IMR-90 (cell line): ENCODE measurements at regions not wholly inside any gene's neighbourhood (a gene's known extent, or its start where the extent isn't known, plus 50 kb on each side); places are given as distances from the start of the nearest gene placed in this dataset.

Experiments
- ATAC-seq: fragments of 200-7000 bp; cut with Tn5 transposase; 2 replicates; pipeline ENCODE4 v1.9.1; 2020; ENCODE audit warnings: low read depth, mild to moderate bottlenecking, moderate library complexity
- BruUV-seq: library from RNA; stranded (reverse); fragments of 400-500 nt; replicated peaks from 2 replicates; lab custom pipeline; 2021; lab: Mats Ljungman, UMichigan
- CTCF ChIA-PET: fragments of 300-600 bp; formaldehyde crosslinking; extraction: SDS; loops from one replicate; lab custom pipeline; 2021; ENCODE audit warnings: antibody characterized with exemption; lab: Yijun Ruan, JAX
- POLR2A ChIA-PET: fragments of 300-600 bp; sonication (Branson Sonifier 250); formaldehyde crosslinking; loops from one replicate; lab custom pipeline; 2022; ENCODE audit warnings: antibody characterized with exemption; ENCODE audit not compliant: unreplicated experiment; lab: Charles Lee
- DNase-seq: peaks from one replicate; pipeline ENCODE4 v3.0.0; 2013
- H2AFZ ChIP-seq: replicated peaks from 2 replicates; pipeline ENCODE3; 2013; ENCODE audit warnings: low read length, mild to moderate bottlenecking; ENCODE audit not compliant: poor library complexity
- H2AK5ac ChIP-seq: 2 replicates; pipeline ENCODE4 v1.6.1; 2013; ENCODE audit warnings: low read depth, low read length, inconsistent platforms
- H2AK9ac ChIP-seq: replicated peaks from 2 replicates; pipeline ENCODE3; 2013; ENCODE audit warnings: mild to moderate bottlenecking, low read depth, low read length, moderate library complexity; ENCODE audit not compliant: poor library complexity
- H2BK120ac ChIP-seq: 2 replicates; pipeline ENCODE4 v1.6.1; 2013; ENCODE audit warnings: low read depth, low read length, inconsistent platforms
- H2BK15ac ChIP-seq: 3 replicates; pipeline ENCODE4 v1.6.1; 2013; ENCODE audit warnings: low read depth, low read length, inconsistent platforms
- H2BK20ac ChIP-seq: 2 replicates; pipeline ENCODE4 v1.6.1; 2013; ENCODE audit warnings: low read depth, mild to moderate bottlenecking, inconsistent platforms, low read length, moderate library complexity
- H2BK5ac ChIP-seq: 2 replicates; pipeline ENCODE4 v1.6.1; 2013; ENCODE audit warnings: mild to moderate bottlenecking, low read depth, low read length, inconsistent platforms; ENCODE audit not compliant: poor library complexity, severe bottlenecking
- H3K14ac ChIP-seq: replicated peaks from 2 replicates; pipeline ENCODE4 v1.6.1; 2013; ENCODE audit warnings: low read depth, low read length, inconsistent platforms
- H3K18ac ChIP-seq: 2 replicates; pipeline ENCODE4 v1.6.1; 2013; ENCODE audit warnings: low read depth, low read length, control low read depth
- H3K23ac ChIP-seq: 2 replicates; pipeline ENCODE4 v1.6.1; 2013; ENCODE audit warnings: low read depth, low read length, inconsistent platforms
- H3K27ac ChIP-seq: 2 replicates; pipeline ENCODE4 v1.5.1; 2013; ENCODE audit warnings: mild to moderate bottlenecking, control low read depth, low read length; ENCODE audit not compliant: insufficient read depth
- H3K27me3 ChIP-seq: 2 replicates; pipeline ENCODE4 v1.6.1; 2013; ENCODE audit warnings: low read length; ENCODE audit not compliant: control insufficient read depth, insufficient read depth
- H3K36me3 ChIP-seq: 2 replicates; pipeline ENCODE4 v1.6.1; 2013; ENCODE audit warnings: low read length, mixed read lengths; ENCODE audit not compliant: control insufficient read depth, insufficient read depth
- H3K4ac ChIP-seq: 2 replicates; pipeline ENCODE4 v1.6.1; 2013; ENCODE audit warnings: low read depth, low read length, inconsistent platforms
- H3K4me1 ChIP-seq: 2 replicates; pipeline ENCODE4 v1.6.1; 2013; ENCODE audit warnings: low read length, mixed read lengths; ENCODE audit not compliant: control insufficient read depth, insufficient read depth
- H3K4me2 ChIP-seq: 2 replicates; pipeline ENCODE4 v1.6.1; 2013; ENCODE audit warnings: low read depth, mild to moderate bottlenecking, control low read depth, low read length, moderate library complexity
- H3K4me3 ChIP-seq: 2 replicates; pipeline ENCODE4 v1.5.1; 2013; ENCODE audit warnings: low read depth, mild to moderate bottlenecking, control low read depth, low read length, moderate library complexity; ENCODE audit not compliant: insufficient read depth
- H3K56ac ChIP-seq: 2 replicates; pipeline ENCODE4 v1.6.1; 2013; ENCODE audit warnings: low read length, inconsistent platforms; ENCODE audit not compliant: insufficient read depth; ENCODE audit errors: extremely low read depth
- H3K79me1 ChIP-seq, 2 experiments: 2 replicates each; pipeline ENCODE4 v1.6.1; 2013; ENCODE audit warnings: low read length in 2 of 2, inconsistent platforms in 1 of 2, low read depth in 1 of 2
- H3K9ac ChIP-seq: 2 replicates; pipeline ENCODE4 v1.6.1; 2013; ENCODE audit warnings: low read depth, low read length, control low read depth
- H3K9me1 ChIP-seq: 2 replicates; pipeline ENCODE4 v1.6.1; 2013; ENCODE audit warnings: low read length, inconsistent platforms; ENCODE audit not compliant: insufficient read depth
- H3K9me3 ChIP-seq: 2 replicates; pipeline ENCODE4 v1.6.1; 2013; ENCODE audit warnings: low read length; ENCODE audit not compliant: control insufficient read depth, insufficient read depth
- H4K20me1 ChIP-seq: 2 replicates; pipeline ENCODE4 v1.6.1; 2013; ENCODE audit warnings: low read length, inconsistent platforms; ENCODE audit not compliant: insufficient read depth
- H4K5ac ChIP-seq: 2 replicates; pipeline ENCODE4 v1.6.1; 2013; ENCODE audit warnings: mild to moderate bottlenecking, low read depth, low read length, control low read depth
- H4K8ac ChIP-seq, 2 experiments: 2 replicates each; pipeline ENCODE4 v1.6.1; 2013; ENCODE audit warnings: low read depth in 2 of 2, low read length in 2 of 2, control low read depth in 1 of 2, inconsistent platforms in 1 of 2
- H4K91ac ChIP-seq: 2 replicates; pipeline ENCODE4 v1.6.1; 2013; ENCODE audit warnings: low read depth, low read length, inconsistent platforms; ENCODE audit not compliant: insufficient read depth
- BHLHE40 ChIP-seq: fragments of 150-350 bp; IDR thresholded peaks from 2 replicates; pipeline ENCODE4 v1.6.1; 2016; ENCODE audit warnings: mild to moderate bottlenecking, low read depth, low read length
- CEBPB ChIP-seq: IDR thresholded peaks from 2 replicates; pipeline ENCODE4 v1.6.1; 2012; ENCODE audit warnings: low read depth, low read length, improper control_type of control experiment
- CHD1 ChIP-seq: IDR thresholded peaks from 2 replicates; pipeline ENCODE4 v1.6.1; 2012; ENCODE audit warnings: low read depth, low read length, improper control_type of control experiment
- RAD21 ChIP-seq: IDR thresholded peaks from 2 replicates; pipeline ENCODE4 v1.6.1; 2012; ENCODE audit warnings: low read length, improper control_type of control experiment
- USF2 ChIP-seq: fragments of 150-350 bp; IDR thresholded peaks from 2 replicates; pipeline ENCODE4 v1.6.1; 2017; ENCODE audit warnings: mild to moderate bottlenecking, antibody characterized with exemption, low read length, low read depth
- WGBS, 2 experiments: methylation state at CpG; one replicate each; pipeline versions ENCODE4 v1.1.5 to v1.1.7; 2013; ENCODE audit warnings: missing lambda C conversion rate in 2 of 2; ENCODE audit not compliant: insufficient read length in 1 of 2; ENCODE audit errors: extremely low coverage in 2 of 2; 5-methylcytosine and 5-hydroxymethylcytosine counted together
- dilution Hi-C: fragments of 300-500 bp; cut with HindIII; formaldehyde crosslinking; loops from one replicate; pipeline ENCODE4 v1.14.3; 2018; ENCODE audit warnings: low sequenced_read_pairs; ENCODE audit not compliant: unreplicated experiment
- in situ Hi-C: fragments of 300-500 bp; cut with MboI; formaldehyde crosslinking; loops from 3 replicates; pipeline ENCODE4 v1.14.3; 2019; ENCODE audit warnings: low sequenced_read_pairs, inconsistent platforms, mixed read lengths
- intact Hi-C: fragments of 100-400 bp; cut with micrococcal nuclease; formaldehyde crosslinking; loops from 2 replicates; pipeline ENCODE4 v1.10.0; 2022

GRCh38 chr1:221992427-221992826 is 250.5 kb upstream of the DUSP10 start:
- Histone ChIP-seq H3K56ac (no peak overlapping the region), H3K36me3 (no peaks in the 10 kb centered on the region), H3K4me1 (peaks cover 40% of the 10 kb centered on the region), H4K5ac (no peak overlapping the region), H2BK120ac (peak overlapping the region; percentile 90), H2BK20ac (peak overlapping the region; percentile 59; the same call in 1 of the 2 replicates), H3K27ac (no peak overlapping the region), H4K20me1 (no peaks in the 10 kb centered on the region), H2AK9ac (no peak overlapping the region), H3K4me2 (no peak overlapping the region), H3K9ac (no peak overlapping the region), H4K8ac (no peak overlapping the region), H2BK15ac (peak overlapping the region; percentile 89; the same call in 1 of the 3 replicates), H3K14ac (no peak overlapping the region), H3K4ac (no peak overlapping the region), H3K23ac (no peak overlapping the region), H2AFZ (no peak overlapping the region), H2AK5ac (no peak overlapping the region; the same call in 1 of the 2 replicates), H2BK5ac (no peak overlapping the region), H3K9me1 (peaks cover 30% of the 10 kb centered on the region), H3K4me3 (no peak overlapping the region), H3K79me1 (no peaks in the 10 kb centered on the region), H3K27me3 (no peaks in the 10 kb centered on the region), H4K91ac (no peak overlapping the region), H3K18ac (no peak overlapping the region; the same call in 1 of the 2 replicates), H3K9me3 (no peaks in the 10 kb centered on the region)
- POLR2A ChIA-PET = no interaction called here
- ATAC-seq = no peak
- in situ Hi-C loops (loop anchor here (10.0 kb wide), 2 partner anchors 248 to 462 kb away; partner anchors contain the start of gene DUSP10), dilution Hi-C loops (no loop called here), intact Hi-C loops (loop anchor here (2.0 to 10.0 kb wide), 2 partner anchors 250 to 462 kb away; partner anchors contain the start of gene DUSP10)
- WGBS, 2 experiments = no CpG with 5 or more reads among the region's 2 CpGs
- CTCF ChIA-PET = interaction anchor here (0.5 to 1.9 kb wide), 2 partner anchors 285 to 463 kb away, joined by 3 to 6 read pairs; no protein-coding TSS in a partner anchor
- no peak for TF ChIP-seq CEBPB
- no peak for TF ChIP-seq USF2
- no peak for TF ChIP-seq CHD1
- TF ChIP-seq RAD21 = no peak
- no peak for TF ChIP-seq BHLHE40
- no peak for DNase-seq
- BruUV-seq = no TSS peak
